Left cardiac atrium (tissue), 4 donors: ENCODE measurements at regions not wholly inside any gene's neighbourhood (a gene's known extent, or its start where the extent isn't known, plus 50 kb on each side); places are given as distances from the start of the nearest gene placed in this dataset.

Experiments
- ATAC-seq, 2 donors: fragments of 200-7000 bp; cut with Tn5 transposase; one replicate each; pipeline ENCODE4 v1.9.1; 2020; ENCODE audit warnings: mild to moderate bottlenecking in 2 of 2, moderate library complexity in 2 of 2
- DNase-seq: peaks from one replicate; pipeline ENCODE4 v3.0.0-alpha.2; 2020
- intact Hi-C, 2 donors: fragments of 100-400 bp; cut with DNase I; formaldehyde crosslinking; loops; one replicate each; pipeline versions ENCODE4 v1.14.1 to v1.15.1; 2022 to 2023
- donor health status: DM: no; HTN: yes; CAD: no.
- donor health status: DM: no; HTN: yes; CAD: no; lungs with severe emphysema.
- donor health status: DM: yes; HTN: yes; CAD: no.
- donor health status: Dilated cardiomyopathy.

DNA sequence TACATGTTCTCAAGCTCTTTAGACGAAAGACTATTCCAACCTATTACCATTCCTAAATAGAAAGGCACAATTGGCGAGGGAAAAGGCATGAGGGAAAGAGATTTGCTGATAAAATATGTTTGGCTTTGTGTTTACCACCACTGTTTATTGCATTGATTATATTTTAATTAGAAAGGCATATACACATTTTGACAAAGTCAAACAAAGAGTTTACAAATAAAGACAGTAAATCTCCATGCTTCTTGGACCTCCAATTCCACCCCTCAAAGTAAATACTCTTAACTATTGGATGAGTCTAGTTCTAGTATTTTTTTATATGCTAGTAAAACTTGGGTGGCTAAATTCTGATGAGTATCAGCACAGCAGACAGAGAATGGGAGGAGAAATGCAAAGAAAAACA, 521.4 kb downstream of the FBXO15 start:
- intact Hi-C loops, result no loop called here
- DNase-seq, result no peak
- ATAC-seq, result no peak

DNA sequence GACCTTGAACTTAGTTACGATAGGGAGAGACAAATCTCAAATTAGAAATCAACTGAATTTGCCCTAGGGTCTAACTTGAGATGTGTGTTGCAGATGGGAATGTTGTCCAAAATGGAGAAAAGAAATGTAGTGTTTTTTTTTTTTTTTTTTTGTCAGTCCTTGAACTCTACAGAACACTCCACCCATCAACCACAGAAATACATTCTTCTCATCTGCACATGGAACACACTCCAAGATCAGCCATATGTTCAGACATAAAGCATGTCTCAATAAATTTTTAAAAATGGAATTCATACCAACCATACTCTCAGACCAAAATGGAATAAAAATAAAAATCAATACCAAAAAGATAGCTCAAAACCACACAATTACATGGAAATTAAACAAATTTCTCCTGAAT, 526.5 kb downstream of the FBXO15 start:
- no peak for DNase-seq
- intact Hi-C loops, result no loop called here
- ATAC-seq, result no peak

DNA sequence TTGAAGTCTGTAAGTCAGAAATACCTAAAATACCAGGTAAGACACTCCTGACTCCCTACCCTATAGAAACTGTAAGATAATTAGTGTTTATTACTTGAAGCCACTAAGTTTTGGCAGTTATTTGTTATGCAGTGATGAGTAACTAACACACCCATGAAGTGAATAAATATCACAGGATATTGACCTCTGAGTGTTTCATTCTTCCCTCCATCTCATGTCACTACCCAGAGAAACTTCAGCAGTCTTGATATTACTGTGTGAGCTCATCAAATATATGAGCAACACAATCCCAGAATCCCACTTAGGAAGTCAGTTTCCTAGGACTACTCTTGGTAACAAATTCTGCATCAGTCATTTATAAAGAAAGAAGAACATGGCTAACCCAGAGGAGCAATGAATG, 529.7 kb downstream of the FBXO15 start:
- intact Hi-C loops, result no loop called here
- no peak for ATAC-seq
- no peak for DNase-seq

DNA sequence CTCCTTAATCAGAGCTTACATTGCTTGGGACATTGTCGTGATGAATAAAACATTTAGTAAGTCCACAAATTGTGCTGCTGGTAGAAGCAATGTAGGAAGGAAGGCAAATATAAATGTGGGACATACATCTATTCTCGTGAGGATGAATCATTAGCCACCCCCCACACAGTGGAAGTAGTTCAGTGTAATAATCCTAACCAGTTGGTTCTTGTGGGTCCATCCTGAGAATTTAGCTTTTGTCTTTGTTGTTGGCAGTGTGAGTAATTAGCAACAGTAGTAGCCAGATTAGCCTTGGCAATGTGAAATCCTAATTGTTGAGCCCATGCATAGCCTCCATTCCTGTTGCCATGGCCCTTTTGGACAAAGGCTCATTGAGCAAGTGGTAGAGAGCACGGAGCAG, 532.1 kb downstream of the FBXO15 start:
- DNase-seq, result no peak
- intact Hi-C loops, result no loop called here
- no peak for ATAC-seq

DNA sequence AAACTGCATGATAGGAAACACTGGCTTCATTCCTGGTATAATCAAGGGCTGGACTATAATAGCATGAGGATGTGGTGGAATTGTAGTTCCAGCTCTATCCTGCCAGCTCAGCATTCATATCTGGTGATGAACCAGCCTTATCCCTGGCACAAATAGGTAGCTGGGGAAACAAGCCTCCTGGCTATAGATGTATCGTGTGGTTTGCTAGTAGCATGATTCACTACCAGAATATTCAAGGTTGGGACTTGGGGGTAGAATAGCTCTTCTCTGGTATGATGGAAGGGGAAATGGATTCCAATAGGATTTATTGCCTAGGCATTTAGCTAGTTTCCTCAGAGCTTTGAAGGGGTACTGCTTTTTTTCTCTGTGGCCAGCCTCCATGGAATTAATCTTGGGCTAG, 532.8 kb downstream of the FBXO15 start:
- ATAC-seq, result peak in 1 of 2 donors; percentile 90
- DNase-seq, result no peak
- intact Hi-C loops, result no loop called here

DNA sequence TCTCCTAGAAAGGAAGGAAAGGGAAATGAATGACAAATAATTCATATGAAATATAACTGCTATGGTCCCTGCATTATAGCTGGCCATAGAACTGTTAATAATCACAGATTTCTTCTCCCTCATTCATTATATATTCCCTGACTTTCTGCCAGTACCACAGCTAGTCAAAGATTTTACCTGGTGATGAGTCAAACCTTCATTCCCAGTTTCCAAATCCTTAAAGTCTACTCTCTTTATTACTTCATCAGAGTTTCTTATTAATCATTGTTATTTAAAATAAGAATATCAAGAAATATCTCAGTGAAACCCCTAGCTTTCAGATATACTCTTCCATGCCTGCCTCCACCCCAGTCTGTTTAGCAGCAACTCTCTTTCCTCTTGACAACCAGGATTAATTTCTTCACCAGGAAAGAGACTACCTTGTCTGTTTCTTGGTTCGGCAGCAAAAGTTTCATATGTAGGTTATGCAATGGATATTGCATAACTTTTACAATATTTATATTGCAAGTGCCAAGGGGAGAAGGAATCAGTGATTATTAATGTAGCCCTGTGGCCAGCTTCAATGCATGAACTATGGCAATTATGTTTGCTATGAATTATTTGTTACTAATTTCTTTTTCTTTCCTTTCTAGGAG, 533.8 kb downstream of the FBXO15 start:
- ATAC-seq (peak in 1 of 2 donors; percentile 44), DNase-seq (no peak)
- intact Hi-C loops, result no loop called here

DNA sequence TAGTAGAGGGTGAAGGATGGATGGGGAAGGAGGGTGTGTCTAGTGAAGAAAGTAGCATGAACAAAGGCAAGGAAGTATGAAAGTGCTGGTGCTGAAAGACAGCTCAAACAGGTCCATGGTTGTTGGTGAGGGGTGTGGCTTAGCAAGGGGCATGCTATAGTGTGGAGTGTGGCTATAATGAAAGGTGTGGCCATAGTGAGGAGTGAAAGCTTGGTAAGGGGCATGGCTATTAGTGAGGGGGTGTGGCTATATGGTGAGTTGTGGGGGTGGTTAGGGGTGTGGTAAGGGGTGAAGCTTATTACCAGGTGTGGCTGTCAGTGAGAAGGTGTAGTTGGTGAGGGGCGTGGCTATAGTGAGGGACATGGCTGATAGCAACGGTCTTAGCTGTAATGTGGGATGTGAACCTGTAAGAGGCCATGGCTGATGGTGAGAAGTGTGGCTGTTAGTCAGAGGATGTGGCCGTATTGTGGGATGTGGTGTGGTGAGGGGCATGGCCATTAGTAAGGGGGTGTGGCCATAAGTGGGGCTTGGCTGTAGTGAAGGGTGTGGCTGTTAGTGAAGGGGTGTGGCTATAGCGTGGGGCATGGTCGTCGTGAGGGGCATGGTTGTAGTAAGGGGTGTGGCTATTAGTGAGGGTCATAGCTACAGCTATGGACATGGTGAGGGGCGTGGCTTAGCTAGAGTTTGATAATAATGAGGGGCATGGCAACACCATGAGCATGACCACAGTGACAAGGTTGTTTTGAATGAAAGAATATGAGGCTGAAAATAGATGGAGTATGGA, 549.6 kb downstream of the FBXO15 start:
- intact Hi-C loops, result no loop called here
- ATAC-seq, result no peak
- DNase-seq, result no peak

DNA sequence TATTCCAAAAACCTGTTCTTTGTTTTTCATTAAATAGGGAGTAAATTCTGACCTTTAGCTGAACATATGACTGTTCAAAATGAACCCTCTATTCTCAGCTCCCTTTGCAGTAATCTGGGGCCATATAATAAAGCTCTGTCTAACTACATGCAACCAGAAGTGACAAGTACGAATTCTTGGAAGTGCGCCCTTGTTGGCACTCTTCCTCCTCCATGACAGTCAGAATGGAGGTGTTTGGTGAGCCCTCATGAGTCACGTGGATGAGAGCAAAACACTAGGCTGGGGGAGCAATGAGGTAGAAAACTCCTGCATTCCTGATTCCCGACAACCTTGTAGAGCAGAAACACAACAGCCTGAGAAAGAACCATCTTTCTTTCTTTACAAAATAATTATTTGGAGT, 552.9 kb downstream of the FBXO15 start:
- intact Hi-C loops, result no loop called here
- ATAC-seq, result peak; percentile 88 to 89
- peak; percentile 52 for DNase-seq

DNA sequence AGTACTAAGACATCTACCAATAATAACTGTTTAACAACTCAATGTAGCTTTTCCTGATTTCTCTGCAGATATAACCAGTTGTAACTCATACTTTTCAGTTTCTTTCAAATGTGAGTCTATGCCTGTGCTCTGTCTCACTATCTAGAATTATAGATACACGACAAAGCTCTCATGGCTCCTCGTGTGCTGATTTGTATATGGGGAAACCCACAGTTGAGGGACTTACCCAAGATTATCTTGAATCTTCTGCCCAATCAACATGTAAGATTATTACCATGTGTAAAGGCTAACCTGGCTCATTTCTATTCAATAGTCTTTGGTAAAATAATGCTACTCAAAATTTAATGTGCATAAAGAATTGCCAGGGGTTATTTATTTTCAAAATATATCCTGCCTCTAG, 554.4 kb downstream of the FBXO15 start:
- intact Hi-C loops, result no loop called here
- DNase-seq (no peak), ATAC-seq (no peak)

DNA sequence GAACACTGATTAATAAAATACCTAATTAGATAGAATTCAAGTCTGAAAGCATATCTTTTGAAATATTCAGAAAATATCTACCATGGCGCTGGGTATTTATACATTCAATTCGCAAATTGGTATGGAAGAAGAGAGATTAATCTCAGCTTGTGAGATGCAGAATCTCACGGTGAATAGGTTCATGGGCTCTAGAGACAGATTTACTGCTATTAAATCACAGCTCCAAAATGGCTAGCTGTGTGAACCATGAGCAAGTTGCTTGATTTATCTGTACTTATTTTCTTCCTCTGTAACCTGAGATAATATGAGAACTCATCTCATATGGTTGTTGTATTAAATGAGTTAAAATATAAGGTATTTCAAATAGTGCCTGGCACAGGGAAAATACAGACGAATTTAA, 556.7 kb downstream of the FBXO15 start:
- intact Hi-C loops, result no loop called here
- no peak for ATAC-seq
- DNase-seq, result no peak

DNA sequence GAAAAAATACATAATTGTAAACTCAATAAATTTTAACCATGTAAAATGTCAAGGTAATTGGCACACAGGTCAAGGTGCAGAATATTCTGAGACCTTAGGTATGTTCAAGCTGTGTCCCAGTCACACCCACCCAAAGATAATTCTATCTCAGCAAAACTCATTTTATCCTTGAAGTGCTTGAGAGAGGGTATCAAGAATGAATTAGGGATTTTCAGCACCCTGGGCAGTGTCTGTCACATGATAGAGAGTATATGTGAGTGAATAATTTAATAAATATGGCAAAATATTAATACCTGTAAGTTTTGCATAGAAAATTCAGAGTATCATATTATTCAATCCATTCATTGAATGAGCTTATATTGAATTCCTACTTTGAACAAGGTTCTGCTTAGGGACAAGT, 567.9 kb downstream of the FBXO15 start:
- DNase-seq (no peak), ATAC-seq (no peak)
- intact Hi-C loops, result no loop called here

DNA sequence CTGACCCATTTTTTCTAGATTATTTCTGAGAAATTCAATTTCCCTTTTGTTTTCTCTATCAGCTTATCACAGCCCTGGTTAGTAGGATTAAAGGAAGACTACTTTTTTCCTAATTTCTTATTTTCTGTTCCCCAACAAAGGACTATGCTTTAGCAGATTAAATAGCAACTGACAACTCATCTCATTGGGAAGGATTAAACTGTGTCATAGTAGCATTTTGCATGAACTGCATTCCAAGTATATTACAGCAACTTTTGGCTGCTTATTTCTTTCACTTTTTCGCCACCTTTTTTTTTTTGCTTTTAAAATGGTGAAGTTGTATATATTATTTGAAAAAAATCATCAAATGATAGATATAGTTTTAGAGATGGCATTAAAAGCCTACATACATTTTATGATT, 570.3 kb downstream of the FBXO15 start:
- ATAC-seq (no peak), DNase-seq (no peak)
- intact Hi-C loops, result no loop called here

DNA sequence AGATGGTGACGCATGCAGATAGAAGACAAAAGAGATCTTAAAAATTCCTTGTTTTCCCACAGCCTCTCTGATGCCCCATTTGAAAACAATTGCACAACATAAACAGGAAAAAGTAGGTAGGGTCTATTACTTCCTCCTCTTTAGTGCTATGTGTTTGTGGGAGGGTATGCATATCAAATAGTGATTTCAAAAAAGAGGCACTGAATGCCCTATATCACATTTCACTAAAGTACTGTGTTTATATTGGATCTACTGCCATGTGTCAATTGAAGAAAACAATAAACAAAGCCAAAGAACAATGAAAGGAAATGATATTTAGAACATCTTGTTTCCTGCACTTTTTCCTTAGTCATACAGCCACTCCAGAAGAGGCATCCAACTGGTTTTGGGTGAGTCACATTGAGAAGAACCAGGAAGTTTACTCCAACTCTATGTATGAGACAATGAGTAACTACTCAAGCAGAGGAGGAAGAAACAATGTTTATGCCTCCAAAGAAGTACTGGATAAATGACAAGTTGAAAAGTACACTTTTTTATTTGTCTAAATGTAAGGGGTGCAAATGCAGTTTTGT, 583.6 kb downstream of the FBXO15 start:
- no peak for DNase-seq

DNA sequence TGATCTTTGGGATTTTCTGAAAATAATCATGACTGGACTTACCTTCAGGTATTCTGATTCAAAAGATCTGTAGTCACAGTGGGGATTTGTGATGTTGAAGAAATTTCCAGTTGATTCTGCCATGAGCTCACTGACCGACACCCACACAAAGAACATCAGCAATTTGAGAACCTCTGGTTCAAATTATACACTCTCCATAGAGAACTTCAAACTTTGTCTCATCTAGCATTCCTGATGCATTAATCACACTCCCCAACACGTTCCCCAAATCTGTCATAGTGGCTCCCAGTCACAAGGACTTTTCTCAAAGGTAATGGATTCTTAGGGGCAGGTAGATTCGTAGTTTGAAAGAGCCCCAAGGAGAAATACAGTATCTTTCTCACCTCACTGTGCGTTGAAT, 584.3 kb downstream of the FBXO15 start:
- no peak for DNase-seq
- ATAC-seq, result no peak
- intact Hi-C loops, result no loop called here

More for the DNA sequence above, 583.6 kb downstream of the FBXO15 start:
- peak in 1 of 2 donors; percentile 47 for ATAC-seq
- intact Hi-C loops, result no loop called here

DNA sequence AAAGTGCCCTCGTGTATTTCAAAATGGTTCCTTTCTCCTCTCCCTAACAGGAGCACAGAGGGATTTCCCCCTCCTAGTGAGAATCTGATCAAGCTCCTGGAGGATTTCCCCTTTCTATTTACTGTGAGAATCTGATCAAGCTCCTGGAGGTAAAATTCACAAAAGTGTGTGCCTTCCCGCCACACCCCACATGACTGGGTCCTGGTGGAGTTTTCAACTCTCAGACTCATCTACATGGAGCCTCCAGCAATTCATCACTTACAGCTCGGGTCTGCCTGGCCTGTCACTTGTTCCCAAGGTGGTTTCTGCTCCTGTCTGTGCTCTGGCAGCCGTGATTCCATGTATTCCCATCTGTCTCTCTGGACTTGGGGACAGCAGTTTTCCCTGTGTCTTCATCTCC, 590.7 kb downstream of the FBXO15 start:
- intact Hi-C loops, result no loop called here
- DNase-seq (no peak), ATAC-seq (no peak)

DNA sequence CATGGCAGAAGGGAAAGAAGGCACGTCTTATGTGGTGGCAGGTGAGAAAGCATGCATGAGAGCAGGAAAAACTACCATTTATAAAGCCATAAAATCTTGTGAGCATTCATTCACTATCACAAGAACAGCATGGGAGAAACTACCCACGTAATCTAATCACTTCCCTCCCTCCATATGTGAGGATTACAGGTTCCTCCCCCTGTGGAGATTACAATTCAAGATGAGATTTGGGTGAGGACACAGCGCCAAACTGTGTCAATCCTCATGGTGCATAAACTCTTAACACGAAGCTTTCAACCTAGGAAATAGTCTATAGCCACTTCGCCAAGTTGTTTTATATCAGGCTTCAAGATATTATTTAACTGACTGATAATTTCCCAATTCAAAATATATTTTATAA, 595.5 kb downstream of the FBXO15 start:
- intact Hi-C loops, result no loop called here
- ATAC-seq, result no peak
- no peak for DNase-seq

DNA sequence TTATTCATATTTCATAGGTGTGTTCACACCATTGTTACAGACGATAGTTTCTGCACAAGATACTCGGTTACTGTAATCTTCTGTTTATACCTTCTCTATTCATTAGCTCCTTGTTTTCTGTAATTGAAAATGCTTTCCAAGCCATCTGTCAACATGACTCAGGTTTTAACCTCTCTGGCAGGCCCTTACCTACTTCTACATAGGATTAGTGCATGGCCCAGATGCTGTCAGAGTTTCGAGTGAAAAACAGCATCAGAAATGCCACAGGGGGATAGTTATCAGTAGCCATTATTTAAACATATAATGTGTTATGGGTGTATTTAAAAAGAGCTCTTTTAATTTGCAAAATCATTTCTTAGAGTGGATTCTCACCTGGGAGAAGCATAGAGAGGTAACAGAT, 596.4 kb downstream of the FBXO15 start:
- intact Hi-C loops, result no loop called here
- ATAC-seq, result no peak
- DNase-seq, result no peak

DNA sequence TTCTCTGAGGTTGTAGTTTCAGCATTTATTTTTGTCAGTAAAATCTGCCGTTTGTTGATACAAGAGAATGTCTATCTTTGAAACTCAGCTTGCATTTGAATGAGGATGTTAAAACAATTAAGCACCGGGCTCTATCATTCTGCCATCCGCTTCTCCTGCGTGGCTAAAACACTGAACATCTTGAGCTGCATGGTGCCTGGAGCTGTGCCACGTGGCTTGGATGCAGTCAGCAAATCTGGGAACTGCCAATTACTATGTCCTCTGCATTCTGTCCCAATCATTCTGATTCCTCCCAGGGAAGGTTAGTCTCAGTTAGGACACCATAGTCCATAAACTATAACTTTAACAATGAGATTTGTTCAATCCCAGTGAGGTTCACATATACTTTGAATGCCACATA, 598.4 kb downstream of the FBXO15 start:
- intact Hi-C loops, result no loop called here
- ATAC-seq, result no peak
- DNase-seq, result no peak

DNA sequence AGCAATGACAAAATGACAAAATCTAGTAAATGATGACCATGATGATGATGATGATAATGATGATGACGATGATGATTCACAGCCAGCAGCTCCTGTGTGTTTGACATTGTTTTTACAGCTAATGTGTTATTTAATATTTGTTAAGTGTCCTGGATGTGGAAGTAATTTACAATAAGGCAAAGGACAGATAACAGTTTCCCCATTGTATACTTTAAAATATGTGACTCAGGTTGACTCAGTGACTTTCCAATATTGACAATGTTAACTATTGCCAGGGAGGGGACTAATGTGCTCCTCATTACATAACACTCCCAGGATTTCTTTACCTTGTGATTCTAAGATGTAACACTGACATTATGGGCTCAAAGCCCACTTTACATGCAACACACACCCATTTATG, 602.2 kb downstream of the FBXO15 start:
- intact Hi-C loops, result no loop called here
- DNase-seq (no peak), ATAC-seq (no peak)

DNA sequence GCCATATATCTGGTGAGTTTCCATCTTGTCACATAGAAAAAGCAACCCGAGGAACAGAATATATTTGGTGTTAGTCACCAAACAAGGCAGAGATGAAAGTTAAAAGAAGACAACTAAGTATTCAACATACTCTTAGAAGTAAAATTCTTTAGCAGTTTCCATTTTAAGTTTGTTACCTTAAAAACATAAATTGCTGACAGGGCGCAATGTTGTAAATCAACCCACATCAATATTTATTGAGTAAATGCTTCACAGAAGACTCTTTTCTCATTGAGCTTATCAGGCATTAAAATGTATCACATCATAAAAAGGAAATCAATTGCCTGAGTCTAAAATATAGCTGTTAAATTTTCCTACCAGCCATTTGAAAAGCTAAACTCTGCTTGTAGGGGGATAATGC, 603.0 kb downstream of the FBXO15 start:
- DNase-seq (no peak), ATAC-seq (no peak)
- intact Hi-C loops, result no loop called here

DNA sequence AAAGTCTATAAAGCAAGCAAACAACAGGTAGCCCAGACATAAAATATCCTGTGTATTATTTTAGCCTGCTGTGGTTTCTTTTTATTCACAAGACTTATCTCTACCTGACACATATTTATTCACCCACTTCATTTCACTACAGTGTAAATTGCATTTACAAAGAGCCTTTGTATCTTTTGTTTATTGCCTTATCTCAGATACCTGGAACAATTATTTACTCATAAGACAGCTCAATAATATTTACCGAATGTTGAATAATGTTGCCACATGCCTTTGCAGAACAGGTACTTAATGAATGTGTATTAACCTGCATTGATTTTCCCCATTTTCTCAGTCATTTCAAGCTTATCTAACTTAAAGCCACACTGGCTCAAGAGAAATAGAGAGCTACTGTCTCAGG, 603.6 kb downstream of the FBXO15 start:
- intact Hi-C loops, result no loop called here
- DNase-seq, result no peak
- no peak for ATAC-seq
